ENCODE measurements at regions not wholly inside any gene's neighbourhood (a gene's known extent, or its start where the extent isn't known, plus 50 kb on each side); places are given as distances from the start of the nearest gene placed in this dataset.
"Not testable (repeated sequence)": the region's sequence is repeated elsewhere in the genome, so short reads cannot be mapped to it uniquely, and the experiment has no call there.

GRCh38 chr7:68712956-68713495, 885.2 kb upstream of the AUTS2 start:
- no peak for DNase-seq (ENCODE audit: low spot score)

- DNase-seq (ENCODE audit: low spot score): not testable (repeated sequence)
Measured at GRCh38 chr7:68714135-68714534, 884.1 kb upstream of the AUTS2 start.

GRCh38 chr7:68715907-68716306, 882.4 kb upstream of the AUTS2 start:
- DNase-seq (ENCODE audit: low spot score): no peak

- DNase-seq (ENCODE audit: low spot score): no peak
Measured at GRCh38 chr7:68717176-68717575, 881.1 kb upstream of the AUTS2 start.

- DNase-seq (ENCODE audit: low spot score): no peak
Measured at GRCh38 chr7:68718097-68718551, 880.2 kb upstream of the AUTS2 start.

GRCh38 chr7:68720697-68721096, 877.6 kb upstream of the AUTS2 start:
- no peak for DNase-seq (ENCODE audit: low spot score)

- no peak for DNase-seq (ENCODE audit: low spot score)
Measured at GRCh38 chr7:68722044-68722443, 876.2 kb upstream of the AUTS2 start.

GRCh38 chr7:68724965-68725364, 873.3 kb upstream of the AUTS2 start:
- DNase-seq (ENCODE audit: low spot score): no peak

- DNase-seq (ENCODE audit: low spot score): no peak
Measured at GRCh38 chr7:68725843-68726785, 872.2 kb upstream of the AUTS2 start.

GRCh38 chr7:68728720-68729119, 869.6 kb upstream of the AUTS2 start:
- DNase-seq (ENCODE audit: low spot score): not testable (repeated sequence)

GRCh38 chr7:68729371-68729770, 868.9 kb upstream of the AUTS2 start:
- DNase-seq (ENCODE audit: low spot score): no peak

GRCh38 chr7:68730194-68730593, 868.1 kb upstream of the AUTS2 start:
- no peak for DNase-seq (ENCODE audit: low spot score)

- no peak for DNase-seq (ENCODE audit: low spot score)
Measured at GRCh38 chr7:68730964-68731363, 867.3 kb upstream of the AUTS2 start.

- no peak for DNase-seq (ENCODE audit: low spot score)
Measured at GRCh38 chr7:68733219-68734153, 864.8 kb upstream of the AUTS2 start.

- DNase-seq (ENCODE audit: low spot score): no peak
Measured at GRCh38 chr7:68734431-68734830, 863.8 kb upstream of the AUTS2 start.

GRCh38 chr7:68739306-68739705, 859.0 kb upstream of the AUTS2 start:
- no peak for DNase-seq (ENCODE audit: low spot score)

GRCh38 chr7:68744036-68744435, 854.2 kb upstream of the AUTS2 start:
- DNase-seq (ENCODE audit: low spot score): no peak

GRCh38 chr7:68748934-68749900, 849.1 kb upstream of the AUTS2 start:
- DNase-seq (ENCODE audit: low spot score): no peak

- DNase-seq (ENCODE audit: low spot score): no peak
Measured at GRCh38 chr7:68752485-68753178, 845.6 kb upstream of the AUTS2 start.

- no peak for DNase-seq (ENCODE audit: low spot score)
Measured at GRCh38 chr7:68754414-68754813, 843.9 kb upstream of the AUTS2 start.

Data from hematopoietic multipotent progenitor cell treated with erythropoietin and hydrocortisone succinate and interleukin-3 and kit ligand, for 15 days (in vitro differentiated cells).